ENCODE measurements at regions not wholly inside any gene's neighbourhood (a gene's known extent, or its start where the extent isn't known, plus 50 kb on each side); places are given as distances from the start of the nearest gene placed in this dataset.

- TF ChIP-seq ZNF724P (CRISPR knock-in tag; IDR thresholded peaks at IDR 0.05; ENCODE audit: borderline replicate concordance) (no peak), ZNF251 (CRISPR knock-in tag; IDR thresholded peaks at IDR 0.05) (no peak), SSRP1 (CRISPR knock-in tag; IDR thresholded peaks at IDR 0.05) (no peak), MAZ (IDR thresholded peaks at IDR 0.05; ENCODE audit: borderline replicate concordance, low read depth, low read length) (no peak), MAZ (CRISPR knock-in tag; IDR thresholded peaks at IDR 0.05; ENCODE audit: low read depth) (no peak), HDAC1 (CRISPR knock-in tag; IDR thresholded peaks at IDR 0.05) (no peak), SP2 (CRISPR knock-in tag; IDR thresholded peaks at IDR 0.05) (no peak), ETV5 (CRISPR knock-in tag; IDR thresholded peaks at IDR 0.05; ENCODE audit: borderline replicate concordance) (no peak), DZIP1 (CRISPR knock-in tag; IDR thresholded peaks at IDR 0.05) (0 out of 2 replicates have a peak, but pooled peaks have one; percentile 3), ETS1 (CRISPR knock-in tag; IDR thresholded peaks at IDR 0.05) (no peak), SMAD9 (CRISPR knock-in tag; IDR thresholded peaks at IDR 0.05) (no peak), PTBP1 (IDR thresholded peaks at IDR 0.05; ENCODE audit: low read depth, low read length, poor library complexity, severe bottlenecking) (peak; percentile 6), PRMT3 (CRISPR knock-in tag; IDR thresholded peaks at IDR 0.05; ENCODE audit: borderline replicate concordance, low read depth) (no peak), CENPT (CRISPR knock-in tag; IDR thresholded peaks at IDR 0.05; ENCODE audit: low read depth) (peak; percentile 81; the same call in 1 of the 2 replicates), MYNN (CRISPR knock-in tag; IDR thresholded peaks at IDR 0.05; ENCODE audit: low read depth) (no peak), ZSCAN21 (CRISPR knock-in tag; IDR thresholded peaks at IDR 0.05; ENCODE audit: borderline replicate concordance) (no peak), MED8 (CRISPR knock-in tag; IDR thresholded peaks at IDR 0.05; ENCODE audit: insufficient replicate concordance) (peak; percentile 59), SAP130 (CRISPR knock-in tag; IDR thresholded peaks at IDR 0.05; ENCODE audit: low read depth) (no peak), ARNT2 (CRISPR knock-in tag; IDR thresholded peaks at IDR 0.05; ENCODE audit: low read depth) (no peak), ZNF605 (CRISPR knock-in tag; IDR thresholded peaks at IDR 0.05) (no peak), GABPA (IDR thresholded peaks at IDR 0.05; ENCODE audit: low read depth, low read length) (no peak), GABPA (CRISPR knock-in tag; IDR thresholded peaks at IDR 0.05; ENCODE audit: low read depth) (no peak), ZNF382 (CRISPR knock-in tag; IDR thresholded peaks at IDR 0.05; ENCODE audit: borderline replicate concordance) (no peak), KDM5A (IDR thresholded peaks at IDR 0.05; ENCODE audit: borderline replicate concordance, low read length) (no peak), ZNF263 (CRISPR knock-in tag; IDR thresholded peaks at IDR 0.05) (no peak)
- TF ChIP-seq, protein P1, sequence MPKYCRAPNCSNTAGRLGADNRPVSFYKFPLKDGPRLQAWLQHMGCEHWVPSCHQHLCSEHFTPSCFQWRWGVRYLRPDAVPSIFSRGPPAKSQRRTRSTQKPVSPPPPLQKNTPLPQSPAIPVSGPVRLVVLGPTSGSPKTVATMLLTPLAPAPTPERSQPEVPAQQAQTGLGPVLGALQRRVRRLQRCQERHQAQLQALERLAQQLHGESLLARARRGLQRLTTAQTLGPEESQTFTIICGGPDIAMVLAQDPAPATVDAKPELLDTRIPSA (CRISPR knock-in tag; IDR thresholded peaks at IDR 0.05; ENCODE audit: borderline replicate concordance) = no peak
- TF ChIP-seq, protein P2, sequence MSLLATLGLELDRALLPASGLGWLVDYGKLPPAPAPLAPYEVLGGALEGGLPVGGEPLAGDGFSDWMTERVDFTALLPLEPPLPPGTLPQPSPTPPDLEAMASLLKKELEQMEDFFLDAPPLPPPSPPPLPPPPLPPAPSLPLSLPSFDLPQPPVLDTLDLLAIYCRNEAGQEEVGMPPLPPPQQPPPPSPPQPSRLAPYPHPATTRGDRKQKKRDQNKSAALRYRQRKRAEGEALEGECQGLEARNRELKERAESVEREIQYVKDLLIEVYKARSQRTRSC (CRISPR knock-in tag; IDR thresholded peaks at IDR 0.05; ENCODE audit: low read depth) = no peak
Observed at GRCh38 chr17:77288115-77288619, 147.4 kb downstream of the SEC14L1 start (continued).

Data from HepG2 (cell line).